NCI-H226 (cell line): ENCODE measurements at regions not wholly inside any gene's neighbourhood (a gene's known extent, or its start where the extent isn't known, plus 50 kb on each side); places are given as distances from the start of the nearest gene placed in this dataset.
"Not testable (repeated sequence)": the region's sequence is repeated elsewhere in the genome, so short reads cannot be mapped to it uniquely, and the experiment has no call there.

ENCODE experiments used
- DNase-seq: peaks from one replicate; pipeline ENCODE4 v3.0.0-alpha.2; 2015

DNA sequence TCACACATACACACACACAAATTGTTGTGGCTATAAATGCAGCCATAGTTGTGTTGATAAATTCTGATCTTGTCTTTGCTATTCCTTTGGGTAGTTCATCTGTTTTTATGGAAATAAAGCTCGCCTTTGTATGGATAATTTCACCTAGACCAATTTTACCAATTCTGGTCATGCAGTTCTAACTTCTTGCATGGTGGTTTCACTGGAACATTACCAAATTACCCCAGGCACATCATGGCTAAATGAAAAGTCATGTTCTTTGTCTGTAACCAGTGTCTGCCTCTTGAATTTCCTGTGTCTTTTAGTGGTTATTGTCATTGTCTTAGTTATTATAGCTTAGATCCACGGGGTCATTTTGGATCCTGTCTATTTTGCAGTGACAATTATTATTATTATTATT, 50.3 kb upstream of the TMC1 start:
- no peak for DNase-seq

DNA sequence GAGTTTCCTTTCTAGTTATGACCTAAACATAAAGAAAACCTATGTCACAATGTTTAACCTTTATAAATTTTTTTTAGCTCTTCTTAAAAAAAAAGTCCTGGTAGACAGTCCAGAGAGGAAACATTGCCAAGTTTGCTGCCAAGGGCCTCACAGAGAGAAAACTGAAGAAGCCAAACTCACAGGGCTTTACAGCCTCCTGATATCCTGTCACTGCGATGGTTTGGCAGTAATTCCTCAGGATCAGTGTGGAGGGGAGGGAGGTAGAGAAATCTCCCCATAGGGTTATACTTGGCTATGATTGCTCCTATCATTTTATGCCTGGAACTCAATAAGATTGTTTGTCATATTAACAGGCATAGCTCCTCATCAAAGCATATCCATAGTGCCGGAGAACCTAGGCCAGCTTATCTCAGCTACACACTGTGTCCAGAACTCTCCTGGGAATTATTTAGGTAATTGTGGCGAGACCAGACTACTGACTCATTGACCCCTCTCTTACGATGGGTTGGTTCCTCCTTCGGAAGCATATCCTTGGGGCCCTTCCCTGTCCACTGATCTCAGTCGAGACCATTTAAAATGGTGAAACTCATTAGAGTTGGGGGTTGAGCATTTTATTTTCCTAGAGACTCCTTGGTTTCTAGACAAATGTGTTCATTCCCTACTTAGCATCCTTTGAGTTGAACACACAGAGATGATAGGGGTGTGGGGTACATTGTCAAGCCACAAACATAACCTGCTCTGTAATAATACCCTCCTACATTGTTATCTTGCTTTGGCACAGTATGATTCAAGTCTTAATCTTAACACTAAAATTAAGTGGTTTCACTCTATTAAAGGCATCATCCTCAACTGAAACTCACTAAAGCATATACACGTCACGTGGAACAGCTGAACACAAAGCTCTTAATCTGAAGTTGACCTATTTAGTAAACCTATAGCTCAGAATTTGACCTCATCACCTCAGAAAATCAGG, 53.4 kb upstream of the TMC1 start:
- peak; percentile 60 for DNase-seq

- DNase-seq: no peak
Observed at GRCh38 chr9:72465593-72465984, 55.8 kb upstream of the TMC1 start.

GRCh38 chr9:72464857-72465592, 56.4 kb upstream of the TMC1 start:
- DNase-seq: no peak

DNA sequence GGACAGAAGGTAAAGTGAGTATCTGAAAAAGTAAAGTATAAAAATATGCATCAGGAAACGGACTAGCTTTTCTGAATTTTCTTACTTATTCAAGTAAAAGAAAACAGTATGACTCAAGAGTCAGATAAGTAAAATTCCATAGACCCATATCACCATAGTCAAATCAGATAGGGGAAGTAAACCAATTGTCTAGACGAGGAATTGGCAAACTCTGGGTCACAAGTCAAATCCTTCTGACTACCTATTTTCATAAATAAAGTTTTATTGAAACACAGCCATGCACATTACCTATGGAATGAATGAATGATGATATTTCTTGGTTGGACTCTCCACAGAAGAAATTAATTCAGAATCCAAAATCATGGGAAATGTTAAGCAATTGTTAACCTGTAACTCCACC, 59.1 kb upstream of the TMC1 start:
- no peak for DNase-seq

DNA sequence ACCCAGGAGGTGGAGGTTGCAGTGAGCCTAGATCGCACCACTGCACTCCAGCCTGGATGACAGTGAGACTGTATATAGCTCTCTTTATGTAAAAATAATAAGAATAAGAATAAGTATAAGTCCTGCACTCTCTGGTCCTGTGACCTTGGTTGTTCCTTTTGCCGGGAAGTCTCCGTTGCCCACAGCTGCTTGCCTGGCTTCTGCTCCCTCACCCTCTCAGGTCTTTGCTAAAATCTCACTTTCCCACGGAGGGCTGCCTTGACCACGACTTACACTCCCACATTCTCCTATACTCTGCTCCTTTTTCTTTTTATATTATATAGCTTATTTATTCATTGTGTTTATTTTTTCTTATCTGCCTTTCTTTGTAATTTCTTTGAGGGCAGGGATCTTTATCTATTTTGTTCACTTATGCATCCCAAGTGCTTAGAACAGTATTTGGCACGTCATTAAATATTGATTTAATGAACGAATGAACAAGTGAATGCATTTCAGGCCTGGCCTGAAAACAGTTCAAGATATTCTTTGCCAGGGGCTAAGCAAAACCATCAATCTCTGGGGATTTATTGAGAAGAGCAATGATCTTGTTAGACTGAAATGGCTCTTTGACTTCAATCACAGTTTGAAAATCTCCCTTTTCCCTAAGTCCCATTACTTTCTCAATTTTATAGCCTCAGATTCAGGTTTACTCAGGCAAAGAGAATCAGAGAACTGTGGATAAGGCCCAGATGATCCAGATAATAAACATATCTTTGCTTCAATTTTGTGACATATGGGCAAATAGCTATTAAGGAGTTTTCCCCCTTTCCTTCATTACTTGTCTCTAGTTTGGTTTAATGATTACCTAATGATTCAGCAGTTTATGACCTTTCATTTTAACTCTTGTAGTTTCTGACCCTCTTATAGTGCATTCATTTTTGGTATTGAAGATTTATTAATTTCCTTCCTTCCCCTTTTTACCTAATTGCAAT, 60.8 kb upstream of the TMC1 start:
- DNase-seq: no peak

DNA sequence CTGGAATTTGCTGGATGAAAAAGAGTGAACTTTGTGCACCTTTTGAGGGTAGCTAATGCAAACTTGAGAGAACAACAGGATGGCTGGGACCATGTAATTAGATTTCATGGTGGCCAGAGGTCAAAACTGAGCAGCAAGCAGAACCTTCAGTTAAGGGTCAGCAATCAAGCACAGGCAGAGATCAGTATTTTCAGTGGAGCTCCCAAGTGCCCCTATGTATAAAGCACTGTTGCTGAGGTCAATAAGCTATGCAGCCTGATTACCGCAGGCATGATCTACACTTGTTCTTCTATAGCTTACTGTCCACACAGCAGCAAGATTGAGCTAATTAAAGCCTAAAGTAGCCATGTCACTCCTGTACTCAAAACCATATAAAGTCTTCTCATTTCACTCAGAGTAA, 62.1 kb upstream of the TMC1 start:
- no peak for DNase-seq

DNA sequence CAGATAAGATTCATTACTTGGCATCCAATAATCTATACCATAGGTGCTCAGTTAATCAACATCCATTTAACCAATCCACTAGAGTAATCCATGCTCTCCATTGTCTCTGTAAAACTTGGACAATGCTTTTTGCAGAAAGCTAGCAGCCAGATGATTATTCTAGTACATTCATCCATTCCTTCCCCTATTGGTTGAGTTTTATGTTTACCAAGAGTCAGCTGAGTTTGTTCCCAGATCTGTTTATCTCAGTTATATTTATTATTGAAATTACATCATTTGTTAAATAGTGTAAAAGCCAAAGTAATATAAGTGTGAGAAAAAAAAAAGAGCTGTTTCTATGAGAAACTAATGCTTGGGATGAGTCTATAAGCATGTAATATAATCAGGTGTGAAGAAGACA, 63.3 kb upstream of the TMC1 start:
- no peak for DNase-seq

- DNase-seq: no peak
Observed at GRCh38 chr9:72457366-72457765, 64.0 kb upstream of the TMC1 start.

DNA sequence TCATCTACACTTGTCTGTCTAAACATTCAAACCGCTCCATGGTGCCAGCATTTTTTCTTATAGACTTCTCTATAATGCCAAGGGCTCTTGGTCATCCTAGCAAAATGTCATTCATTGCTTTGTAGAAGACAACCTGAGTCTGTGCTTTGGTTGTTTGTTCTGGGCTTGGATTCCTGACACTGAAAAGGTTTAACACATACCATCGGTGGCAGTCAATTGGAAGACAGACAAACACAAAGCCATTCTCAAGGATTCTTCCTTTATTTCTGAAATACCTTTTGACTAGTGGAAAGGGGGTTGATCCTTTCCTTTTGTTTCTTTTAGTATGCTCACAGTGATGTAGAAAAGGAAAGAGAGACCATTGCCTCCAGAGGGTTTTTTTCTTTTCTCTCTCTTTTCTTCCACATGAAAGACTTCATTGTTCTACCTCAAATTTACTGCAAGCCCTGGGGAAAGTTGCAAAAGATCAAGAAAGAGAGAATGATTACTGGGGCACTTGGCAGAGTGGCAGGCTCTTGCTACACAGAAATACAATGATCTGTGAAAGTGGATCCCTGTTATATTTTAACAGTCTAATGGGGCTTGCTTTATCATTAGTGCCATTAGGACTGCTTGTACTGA, 66.4 kb upstream of the TMC1 start:
- DNase-seq: no peak

GRCh38 chr9:72453797-72454196, 67.6 kb upstream of the TMC1 start:
- no peak for DNase-seq

GRCh38 chr9:72446241-72446640, 75.2 kb upstream of the TMC1 start:
- DNase-seq: not testable (repeated sequence)

GRCh38 chr9:72445306-72445995, 76.0 kb upstream of the TMC1 start:
- no peak for DNase-seq

- no peak for DNase-seq
Observed at GRCh38 chr9:72444435-72444834, 77.0 kb upstream of the TMC1 start.

GRCh38 chr9:72443855-72444254, 77.6 kb upstream of the TMC1 start:
- DNase-seq: no peak

DNA sequence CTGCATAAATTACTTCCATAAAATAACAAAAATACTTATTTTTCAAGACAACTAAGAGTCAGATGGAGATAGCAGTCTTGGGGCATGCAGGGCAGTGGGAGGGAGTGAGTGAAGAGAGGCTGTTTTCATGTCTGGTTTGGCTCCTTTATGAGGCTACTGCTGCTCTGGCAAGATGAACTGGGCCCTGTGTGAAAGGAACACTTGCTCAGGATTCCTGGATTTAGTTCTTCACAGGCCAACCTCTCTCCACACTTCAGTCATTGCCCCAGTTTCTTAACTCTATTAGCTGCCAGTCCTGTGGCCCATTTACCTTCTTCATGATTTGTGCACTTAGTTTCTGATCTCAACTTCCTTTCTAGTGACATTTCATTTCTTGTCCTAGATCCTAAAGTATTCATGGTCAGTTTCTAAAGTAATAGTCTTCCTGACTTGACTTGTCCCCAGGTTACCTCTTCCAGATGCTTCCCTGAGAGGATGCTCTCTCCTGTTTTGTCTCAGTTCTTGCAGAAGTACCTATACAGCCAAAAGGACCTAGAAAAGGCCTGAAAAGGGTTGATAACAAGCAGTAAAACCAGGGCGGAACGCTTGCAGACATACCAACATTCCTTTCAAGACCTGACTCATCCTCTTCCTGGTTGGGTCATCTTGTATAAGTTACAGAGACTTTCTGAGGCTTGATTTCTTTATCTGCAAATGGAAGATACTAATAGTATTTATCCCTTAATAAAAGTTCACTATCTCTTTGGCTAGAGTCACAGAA, 77.0 kb upstream of the ZFAND5 start:
- DNase-seq: peak; percentile 93

DNA sequence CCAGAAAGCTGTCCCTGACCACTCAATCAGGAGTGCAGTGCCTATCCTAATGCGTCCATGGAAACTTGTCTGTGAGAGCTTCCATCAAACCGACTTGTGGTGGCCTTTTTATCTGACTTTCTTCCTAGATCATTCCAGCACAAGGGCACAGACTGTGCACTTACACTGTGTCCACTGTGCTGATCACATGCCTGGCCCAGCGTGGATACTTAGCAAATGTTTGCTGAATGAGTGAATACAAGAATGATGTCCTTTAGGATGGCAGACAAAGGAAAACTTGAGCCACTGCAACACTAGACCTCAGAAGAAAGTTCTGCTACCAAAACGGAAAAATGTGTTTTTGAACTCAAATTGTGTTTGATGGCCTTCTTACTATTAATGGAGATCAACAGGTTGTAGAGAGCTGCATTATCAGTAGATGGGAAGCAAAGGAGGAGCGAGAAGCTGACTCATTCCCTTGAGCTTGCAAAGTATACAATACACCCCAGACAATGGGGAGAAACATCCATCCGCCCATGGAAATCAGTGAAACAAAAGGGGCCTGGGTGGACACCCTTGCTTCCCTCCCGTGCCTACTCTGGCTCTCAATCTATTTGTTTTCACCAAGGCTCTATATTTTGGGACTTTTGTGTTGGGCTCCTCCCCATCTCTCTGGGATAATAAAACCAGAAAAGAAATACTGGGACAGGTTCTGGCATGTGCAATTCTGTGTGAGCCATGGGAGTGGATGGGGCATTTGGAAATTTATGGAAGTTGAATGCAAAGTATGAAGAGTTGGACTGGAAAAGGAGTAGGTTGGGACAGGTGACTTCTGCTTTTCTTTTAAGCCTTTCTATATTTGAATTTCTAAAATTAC, 76.2 kb upstream of the ZFAND5 start:
- peak; percentile 65 for DNase-seq

DNA sequence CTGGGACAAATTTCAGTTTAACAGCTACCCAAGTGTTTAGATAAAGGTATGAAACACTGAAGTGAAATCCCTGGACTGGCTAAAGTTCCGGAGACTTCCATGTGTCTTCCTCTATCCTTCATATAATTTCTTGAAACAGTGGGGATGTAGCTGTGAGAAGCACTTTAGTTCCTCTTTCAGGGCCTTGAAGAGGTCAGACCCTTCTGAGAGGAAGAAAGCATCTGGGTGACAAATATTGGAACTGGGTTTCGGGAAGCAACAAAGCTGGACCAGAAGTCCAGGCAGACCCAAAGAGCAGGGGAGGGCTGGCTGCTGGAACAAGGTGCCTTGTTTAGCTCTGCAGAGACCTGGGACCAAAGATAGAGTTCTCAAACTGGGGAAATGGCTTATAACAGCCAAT, 75.4 kb upstream of the ZFAND5 start:
- DNase-seq: no peak

DNA sequence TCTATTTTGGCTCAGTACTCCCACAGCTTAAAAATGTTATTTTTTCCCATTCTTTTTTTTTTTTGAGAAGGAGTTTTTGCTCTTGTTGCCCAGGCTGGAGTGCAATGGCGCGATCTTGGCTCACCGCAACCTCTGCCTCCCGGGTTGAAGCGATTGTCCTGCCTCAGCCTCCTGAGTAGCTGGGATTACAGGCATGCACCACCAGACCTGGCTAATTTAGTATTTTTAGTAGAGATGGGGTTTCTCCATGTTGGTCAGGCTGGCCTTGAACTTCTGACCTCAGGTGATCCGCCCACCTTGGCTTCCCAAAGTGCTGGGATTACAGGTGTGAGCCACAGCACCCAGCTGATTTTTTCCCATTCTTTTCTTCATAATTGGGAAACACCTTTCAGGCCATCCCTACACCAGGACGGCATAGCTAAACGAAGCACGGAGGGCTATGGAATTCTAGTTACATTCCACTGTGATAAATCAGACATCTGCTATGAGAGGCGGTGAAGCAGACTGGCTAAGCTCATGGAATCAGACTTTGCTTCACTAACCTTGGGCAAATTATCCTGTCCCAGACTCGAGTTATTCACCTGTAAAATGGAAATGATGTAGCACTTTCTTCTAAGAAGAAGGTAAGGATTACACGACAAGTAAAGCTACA, 68.7 kb upstream of the ZFAND5 start:
- peak; percentile 86 for DNase-seq

DNA sequence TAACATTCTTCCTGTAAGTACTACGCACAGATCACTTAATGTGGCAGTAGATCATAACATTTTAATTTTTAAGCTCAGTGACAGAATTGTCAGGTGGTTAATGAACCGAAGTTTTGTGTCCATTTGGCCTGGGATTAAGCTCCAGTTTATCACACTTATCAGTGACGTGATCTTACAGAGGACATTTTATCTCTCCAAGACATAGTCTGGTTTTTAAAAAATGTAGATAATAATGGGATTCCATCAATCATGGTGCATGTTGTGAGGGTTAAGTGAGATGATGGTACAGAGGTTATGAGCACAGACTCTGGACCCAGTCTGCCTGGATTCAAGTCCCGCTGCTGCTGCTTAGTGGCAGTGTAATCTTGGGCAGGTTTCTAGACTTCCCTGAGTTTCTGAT, 66.0 kb upstream of the ZFAND5 start:
- DNase-seq: no peak
